ENCODE measurements at regions not wholly inside any gene's neighbourhood (a gene's known extent, or its start where the extent isn't known, plus 50 kb on each side); places are given as distances from the start of the nearest gene placed in this dataset.
"Not testable (repeated sequence)": the region's sequence is repeated elsewhere in the genome, so short reads cannot be mapped to it uniquely, and the experiment has no call there.

- DNase-seq (ENCODE audit: low read depth in 4 of 4, low spot score in 3 of 4): no peak
These were observed 68.0 kb upstream of the ZNF157 start for GRCh38 chrX:47302396-47302795.

GRCh38 chrX:47306471-47307023, 63.8 kb upstream of the ZNF157 start:
- not testable (repeated sequence) for DNase-seq (ENCODE audit: low read depth in 4 of 4, low spot score in 3 of 4)

GRCh38 chrX:47311932-47312774, 58.2 kb upstream of the ZNF157 start:
- DNase-seq (ENCODE audit: low read depth in 4 of 4, low spot score in 3 of 4): peak in 1 of 4 donors; percentile 54

GRCh38 chrX:47313056-47313455, 57.3 kb upstream of the ZNF157 start:
- no peak for DNase-seq (ENCODE audit: low read depth in 4 of 4, low spot score in 3 of 4)

- no peak for DNase-seq (ENCODE audit: low read depth in 4 of 4, low spot score in 3 of 4)
These were observed 53.9 kb upstream of the ZNF157 start for GRCh38 chrX:47316276-47317025.
